Activated naive CD8-positive, alpha-beta T cell (primary cell): ENCODE measurements at regions not wholly inside any gene's neighbourhood (a gene's known extent, or its start where the extent isn't known, plus 50 kb on each side); places are given as distances from the start of the nearest gene placed in this dataset.

Experiments
- H3K27ac Mint-ChIP-seq: one replicate; pipeline ENCODE4 v1.8.0; 2021; ENCODE audit warnings: mixed read lengths
- H3K27me3 Mint-ChIP-seq: one replicate; pipeline ENCODE4 v1.8.0; 2021; ENCODE audit warnings: mixed read lengths
- H3K36me3 Mint-ChIP-seq: one replicate; pipeline ENCODE4 v1.8.0; 2021; ENCODE audit warnings: mixed read lengths
- H3K4me1 Mint-ChIP-seq: one replicate; pipeline ENCODE4 v1.8.0; 2021; ENCODE audit warnings: low read depth, mixed read lengths
- H3K4me3 Mint-ChIP-seq: one replicate; pipeline ENCODE4 v1.8.0; 2021; ENCODE audit warnings: mild to moderate bottlenecking, mixed read lengths
- H3K9me3 Mint-ChIP-seq: one replicate; pipeline ENCODE4 v1.8.0; 2021; ENCODE audit warnings: low read depth, mixed read lengths

DNA sequence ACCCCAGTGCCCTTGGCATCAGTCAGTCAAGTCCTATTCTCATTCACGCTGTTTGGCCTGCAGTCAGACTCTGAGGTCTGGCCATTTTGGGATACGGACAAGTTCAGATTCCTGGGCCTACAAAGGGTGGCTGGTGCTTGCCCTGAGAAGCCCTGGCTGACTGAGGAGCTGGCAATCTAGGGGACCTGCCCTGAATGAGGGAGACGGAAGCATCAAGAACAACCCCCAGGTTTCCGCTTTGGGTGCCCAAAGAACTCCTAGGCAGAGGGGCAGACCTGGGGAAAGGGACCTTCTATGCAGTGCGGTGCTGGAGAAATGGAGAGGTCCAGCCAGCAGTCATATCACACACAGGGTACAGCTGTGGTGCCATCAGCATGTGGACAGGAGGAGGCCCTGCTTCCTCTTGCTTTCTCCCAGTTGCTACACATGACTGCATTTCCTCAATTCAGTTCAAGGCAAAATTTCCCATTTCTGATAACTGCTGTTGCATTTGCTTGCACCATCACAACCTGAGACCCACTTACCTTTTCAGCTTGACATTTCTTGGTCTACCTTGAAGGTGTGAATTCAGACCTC is 70.9 kb upstream of the LGALSL start:
- Mint-ChIP-seq H3K4me3 (no peak overlapping the region), H3K36me3 (no peaks in the 10 kb centered on the region), H3K9me3 (no peaks in the 10 kb centered on the region), H3K27me3 (peaks cover 2% of the 10 kb centered on the region), H3K4me1 (no peaks in the 10 kb centered on the region), H3K27ac (no peak overlapping the region)

DNA sequence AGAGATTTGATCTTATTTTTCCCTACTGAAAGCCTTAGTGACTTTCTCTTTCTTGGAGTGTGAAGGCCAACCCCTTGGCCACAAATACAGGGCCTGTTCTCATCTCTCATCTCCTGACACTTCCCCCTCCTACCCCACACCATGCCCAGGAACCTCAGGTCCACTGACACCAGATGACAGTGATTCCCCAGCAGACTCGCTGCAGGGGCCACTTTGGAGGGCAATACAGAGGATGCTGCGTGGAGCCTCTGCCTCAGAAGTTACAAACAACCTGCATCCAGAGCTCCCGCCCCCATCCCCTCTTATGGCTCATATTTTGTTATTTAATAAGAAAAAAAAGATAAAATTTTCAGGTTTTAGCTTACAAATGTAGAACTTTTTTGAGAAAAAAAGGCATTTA is 70.1 kb upstream of the LGALSL start:
- no peak overlapping the region for H3K4me3 Mint-ChIP-seq
- H3K4me1 Mint-ChIP-seq, result no peaks in the 10 kb centered on the region
- no peaks in the 10 kb centered on the region for H3K36me3 Mint-ChIP-seq
- H3K27ac Mint-ChIP-seq, result no peak overlapping the region
- no peaks in the 10 kb centered on the region for H3K9me3 Mint-ChIP-seq
- H3K27me3 Mint-ChIP-seq, result peaks cover 4% of the 10 kb centered on the region

DNA sequence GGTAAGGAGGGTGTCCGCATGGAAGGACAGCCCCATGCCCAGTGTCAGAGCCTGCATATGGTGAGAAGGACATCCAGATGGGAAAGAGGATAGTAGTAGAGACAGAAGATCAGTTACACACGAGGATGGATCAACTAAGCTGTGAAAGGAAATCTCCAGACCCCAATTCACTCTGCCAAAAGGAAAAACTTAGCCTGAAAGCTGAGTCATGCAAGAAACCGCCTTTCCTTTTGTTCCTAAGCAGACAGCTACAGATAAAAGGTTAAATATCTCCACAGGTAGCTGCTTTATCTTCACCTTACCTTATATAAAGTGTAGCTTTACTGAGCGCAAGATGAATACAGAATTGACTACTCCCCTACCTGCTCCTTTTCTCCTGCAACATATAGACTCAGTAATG is 67.3 kb upstream of the LGALSL start:
- Mint-ChIP-seq H3K27ac (no peak overlapping the region), H3K4me1 (no peaks in the 10 kb centered on the region), H3K9me3 (peaks cover 6% of the 10 kb centered on the region), H3K27me3 (peaks cover 2% of the 10 kb centered on the region), H3K4me3 (no peak overlapping the region), H3K36me3 (peaks cover 9% of the 10 kb centered on the region)

DNA sequence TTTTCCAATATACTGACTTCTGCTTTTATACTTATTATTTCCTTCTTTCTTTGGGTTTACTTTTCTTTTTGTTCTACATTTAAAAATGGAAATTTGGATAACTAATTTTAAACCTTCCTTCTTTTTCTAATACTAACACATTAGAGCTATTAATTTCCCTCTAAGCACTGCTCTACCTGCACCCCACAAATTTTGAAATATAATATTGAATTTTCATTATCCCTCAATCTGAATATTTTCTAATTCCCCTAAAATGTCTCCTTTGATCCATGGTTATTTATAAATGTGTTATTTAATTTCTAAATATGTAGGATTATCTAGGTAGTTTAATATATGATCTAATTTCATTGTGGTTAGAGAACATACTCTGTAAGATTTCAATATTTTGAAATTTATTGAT is 63.4 kb upstream of the LGALSL start:
- Mint-ChIP-seq H3K9me3 (peaks cover 6% of the 10 kb centered on the region), H3K4me3 (no peak overlapping the region), H3K4me1 (no peaks in the 10 kb centered on the region), H3K27me3 (peaks cover 2% of the 10 kb centered on the region), H3K27ac (no peak overlapping the region), H3K36me3 (peaks cover 13% of the 10 kb centered on the region)

DNA sequence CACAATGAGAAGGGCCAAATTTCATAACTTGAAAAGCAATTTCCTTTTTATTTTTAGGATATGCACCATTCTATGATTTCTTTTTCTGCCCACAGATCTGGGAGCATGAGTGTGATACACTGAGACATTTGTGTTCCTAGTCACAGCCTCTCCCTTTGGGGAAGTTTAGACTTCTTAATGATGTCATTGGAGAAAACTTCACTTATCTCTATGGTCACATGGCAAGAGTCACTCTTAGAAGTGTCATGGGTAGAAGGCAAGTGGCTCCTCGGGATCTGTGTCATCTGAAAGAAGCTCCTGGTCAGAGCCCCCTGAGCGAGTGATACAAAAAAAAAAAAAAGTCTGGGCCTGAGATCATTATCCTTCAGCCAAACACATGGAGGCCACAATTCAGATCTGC is 62.5 kb upstream of the LGALSL start:
- Mint-ChIP-seq H3K4me3 (no peak overlapping the region), H3K36me3 (peaks cover 13% of the 10 kb centered on the region), H3K27ac (no peak overlapping the region), H3K9me3 (peaks cover 6% of the 10 kb centered on the region), H3K27me3 (peaks cover 2% of the 10 kb centered on the region), H3K4me1 (no peaks in the 10 kb centered on the region)

DNA sequence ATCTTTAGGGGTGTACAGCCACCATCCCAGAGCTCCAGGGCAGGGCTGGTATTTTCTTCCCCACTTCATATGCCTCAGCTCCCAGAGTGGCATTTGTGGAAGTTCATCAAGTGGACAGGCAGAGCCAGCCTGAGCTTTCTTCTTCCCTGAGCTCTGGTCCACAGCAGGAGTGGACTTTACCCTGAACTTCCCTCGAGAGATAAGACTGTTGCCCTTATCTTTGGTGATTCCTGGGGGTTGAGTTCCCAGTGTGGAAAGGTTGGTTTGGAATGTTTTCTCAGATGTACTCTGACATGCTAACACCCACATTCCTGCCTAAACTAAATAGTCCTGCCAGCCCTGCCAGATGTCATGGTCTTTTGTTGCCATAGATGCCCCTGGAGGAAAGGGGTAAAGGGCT is 62.0 kb upstream of the LGALSL start:
- Mint-ChIP-seq H3K4me1 (no peaks in the 10 kb centered on the region), H3K27ac (no peak overlapping the region), H3K36me3 (peaks cover 13% of the 10 kb centered on the region), H3K27me3 (peaks cover 2% of the 10 kb centered on the region), H3K4me3 (no peak overlapping the region), H3K9me3 (peaks cover 6% of the 10 kb centered on the region)

DNA sequence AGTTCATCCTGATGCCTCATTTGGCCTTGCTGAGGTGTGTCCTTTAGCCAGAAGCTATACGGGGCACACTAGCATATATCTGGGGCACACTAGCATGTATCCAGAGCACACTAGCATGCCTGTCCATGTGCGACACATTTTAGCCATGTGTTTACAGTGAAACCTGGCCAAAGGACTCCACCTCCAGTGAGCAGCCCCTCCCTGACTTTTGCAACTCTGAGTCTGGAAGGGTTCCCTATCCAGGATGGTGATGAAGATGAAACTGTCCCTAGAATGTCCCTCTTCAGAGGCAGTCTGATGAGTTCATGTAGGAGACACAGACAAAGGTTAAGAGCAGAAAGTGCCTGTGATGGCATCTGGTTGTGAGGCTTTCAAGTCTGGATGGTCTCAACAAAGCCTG is 61.4 kb upstream of the LGALSL start:
- H3K27me3 Mint-ChIP-seq, result peaks cover 2% of the 10 kb centered on the region
- peaks cover 6% of the 10 kb centered on the region for H3K9me3 Mint-ChIP-seq
- H3K36me3 Mint-ChIP-seq, result peaks cover 13% of the 10 kb centered on the region
- no peak overlapping the region for H3K27ac Mint-ChIP-seq
- H3K4me3 Mint-ChIP-seq, result no peak overlapping the region
- H3K4me1 Mint-ChIP-seq, result no peaks in the 10 kb centered on the region

DNA sequence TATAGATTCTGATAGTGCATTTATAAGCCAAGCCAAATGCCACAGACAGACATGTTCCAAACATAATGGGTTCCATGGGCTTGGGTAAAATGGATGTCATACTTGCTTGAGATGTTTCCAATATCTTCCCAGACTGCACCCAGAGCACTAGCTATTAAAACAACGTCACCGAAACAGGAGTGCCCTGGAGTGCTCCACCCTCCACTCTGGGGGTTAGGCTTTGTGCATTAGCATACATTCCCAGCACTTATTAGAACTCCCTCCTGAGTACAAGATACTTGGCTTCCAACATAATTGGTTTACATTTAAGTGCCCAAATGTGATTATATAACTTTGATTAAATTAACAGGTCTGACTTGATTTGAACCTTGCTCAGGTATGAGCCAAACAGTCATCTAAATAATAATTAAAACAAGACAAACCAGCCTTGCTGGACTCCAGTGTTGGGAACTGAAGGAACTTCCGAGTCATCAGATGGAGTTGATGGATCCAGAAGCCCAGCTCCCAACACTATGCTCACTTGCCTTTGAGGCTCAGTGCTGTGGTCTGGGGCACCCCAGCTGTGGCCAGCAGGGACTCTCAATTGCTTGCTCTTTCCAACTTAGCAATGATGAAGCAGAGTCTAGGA is 60.5 kb upstream of the LGALSL start:
- Mint-ChIP-seq H3K9me3 (peaks cover 6% of the 10 kb centered on the region), H3K27me3 (no peaks in the 10 kb centered on the region), H3K27ac (no peak overlapping the region), H3K4me3 (no peak overlapping the region), H3K4me1 (no peaks in the 10 kb centered on the region), H3K36me3 (peaks cover 13% of the 10 kb centered on the region)

DNA sequence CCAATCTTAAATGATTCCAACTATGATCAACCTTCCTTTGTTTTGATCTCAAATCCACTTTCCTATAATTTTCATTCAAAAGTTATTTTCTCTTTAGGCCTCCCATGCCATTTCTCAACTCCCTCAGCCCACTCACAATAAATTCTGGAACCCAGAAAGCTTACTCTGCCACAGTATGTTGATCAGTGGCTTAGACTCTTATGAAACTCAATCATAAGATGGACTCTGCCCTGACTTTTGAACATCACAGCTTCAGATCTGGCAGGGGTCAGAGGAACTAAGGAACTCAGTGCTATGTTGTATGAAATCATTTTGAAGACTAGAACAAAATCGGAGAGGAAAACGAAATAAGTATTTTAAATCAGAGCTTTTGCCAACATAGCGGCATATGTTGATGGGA is 59.8 kb upstream of the LGALSL start:
- Mint-ChIP-seq H3K27me3 (no peaks in the 10 kb centered on the region), H3K27ac (no peak overlapping the region), H3K9me3 (peaks cover 6% of the 10 kb centered on the region), H3K36me3 (peaks cover 13% of the 10 kb centered on the region), H3K4me3 (no peak overlapping the region), H3K4me1 (no peaks in the 10 kb centered on the region)

DNA sequence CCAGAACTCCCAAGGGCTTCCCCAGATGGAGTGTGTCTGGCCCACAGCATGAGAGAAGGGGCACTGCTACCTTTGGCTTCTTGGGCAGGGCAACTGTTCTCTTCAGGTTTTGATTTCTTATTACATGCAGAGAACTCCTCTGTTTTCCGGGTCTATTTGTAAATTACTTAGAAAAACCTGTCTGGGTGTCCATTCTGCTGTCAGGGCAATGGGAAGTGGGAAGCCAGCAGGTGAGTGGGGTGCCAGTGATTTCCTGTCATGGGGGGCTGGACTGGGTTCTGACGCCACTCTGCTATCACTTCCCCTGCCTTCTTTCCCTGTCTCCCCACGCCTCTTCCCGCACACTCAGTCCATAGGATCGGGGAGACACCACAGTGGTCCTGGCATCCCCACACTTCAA is 58.0 kb upstream of the LGALSL start:
- H3K27ac Mint-ChIP-seq, result no peak overlapping the region
- H3K36me3 Mint-ChIP-seq, result peaks cover 7% of the 10 kb centered on the region

DNA sequence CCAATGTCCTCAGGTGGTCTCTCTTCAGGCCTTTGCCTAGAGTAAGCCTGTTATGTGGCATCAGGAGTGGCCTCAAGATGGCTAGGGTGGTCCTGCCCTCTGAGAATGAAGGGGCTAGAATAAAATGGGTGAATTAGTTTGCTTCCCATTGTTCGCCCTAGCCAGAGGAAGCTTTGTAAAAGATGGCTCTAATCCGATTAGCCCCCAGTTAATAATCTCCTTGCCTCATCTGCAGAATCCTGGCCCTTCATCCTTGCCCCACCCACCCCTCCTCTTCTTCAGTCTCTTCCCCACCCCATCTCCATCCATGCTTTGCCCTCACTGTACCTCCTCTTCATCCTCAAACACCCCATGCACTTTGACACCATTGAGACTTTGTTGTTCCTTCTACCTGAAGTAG is 57.4 kb upstream of the LGALSL start:
- Mint-ChIP-seq H3K27ac (no peak overlapping the region), H3K36me3 (peaks cover 4% of the 10 kb centered on the region), H3K4me1 (no peaks in the 10 kb centered on the region), H3K9me3 (no peaks in the 10 kb centered on the region), H3K4me3 (no peak overlapping the region), H3K27me3 (no peaks in the 10 kb centered on the region)

More for the DNA sequence above, 58.0 kb upstream of the LGALSL start:
- Mint-ChIP-seq H3K27me3 (no peaks in the 10 kb centered on the region), H3K9me3 (no peaks in the 10 kb centered on the region), H3K4me1 (no peaks in the 10 kb centered on the region), H3K4me3 (no peak overlapping the region)

DNA sequence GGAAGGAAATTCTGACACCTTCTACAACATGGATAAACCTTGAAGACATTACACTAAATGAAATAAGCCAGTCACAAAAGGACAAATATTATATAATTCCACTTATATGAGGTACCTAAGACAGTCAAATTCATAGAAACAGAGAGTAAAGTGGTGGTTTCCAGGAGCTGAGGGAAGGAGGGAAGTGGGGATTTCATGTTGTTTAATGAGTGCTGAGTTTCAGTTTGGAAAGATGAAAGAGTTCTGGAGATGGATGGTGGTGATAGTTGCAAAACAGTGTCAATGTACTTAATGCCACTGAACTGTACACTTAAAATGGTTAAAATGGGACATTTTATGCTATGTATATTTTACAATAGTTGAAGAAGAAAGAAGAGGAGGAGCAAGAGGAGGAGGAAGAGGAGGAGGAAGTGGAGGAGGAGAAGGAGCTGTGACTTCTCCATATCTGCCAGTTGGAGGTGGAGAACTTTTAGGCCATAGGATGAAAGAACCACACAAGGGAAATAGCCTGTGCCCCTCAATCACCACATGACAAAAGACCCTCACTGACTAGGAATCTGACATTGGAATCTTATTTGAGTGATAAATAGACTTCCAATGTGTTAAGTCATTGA is 55.3 kb upstream of the LGALSL start:
- no peak overlapping the region for H3K4me3 Mint-ChIP-seq
- H3K27me3 Mint-ChIP-seq, result no peaks in the 10 kb centered on the region
- no peaks in the 10 kb centered on the region for H3K36me3 Mint-ChIP-seq
- H3K27ac Mint-ChIP-seq, result no peak overlapping the region
- H3K4me1 Mint-ChIP-seq, result no peaks in the 10 kb centered on the region
- no peaks in the 10 kb centered on the region for H3K9me3 Mint-ChIP-seq

DNA sequence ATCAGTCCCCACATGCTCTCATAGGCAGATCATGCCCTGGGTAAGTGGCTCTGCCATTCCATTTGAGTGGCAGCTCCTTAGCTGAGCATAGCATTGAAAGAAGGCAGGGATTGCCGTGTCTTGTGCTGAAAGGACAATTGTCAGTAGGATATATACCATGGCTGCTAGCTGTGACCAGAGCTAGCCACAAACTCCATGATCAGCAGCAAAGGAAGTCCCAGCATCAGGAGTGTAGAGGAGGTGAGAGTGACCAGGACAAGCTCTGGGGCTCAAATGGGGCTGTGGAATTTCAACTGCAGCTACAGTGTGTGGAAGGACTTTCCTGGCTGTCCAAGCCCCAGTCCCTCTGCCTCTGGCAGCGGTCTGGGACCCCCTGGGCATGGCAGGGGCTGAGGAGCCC is 54.4 kb upstream of the LGALSL start:
- no peaks in the 10 kb centered on the region for H3K9me3 Mint-ChIP-seq
- no peak overlapping the region for H3K27ac Mint-ChIP-seq
- H3K4me1 Mint-ChIP-seq, result no peaks in the 10 kb centered on the region
- H3K36me3 Mint-ChIP-seq, result no peaks in the 10 kb centered on the region
- H3K4me3 Mint-ChIP-seq, result no peak overlapping the region
- no peaks in the 10 kb centered on the region for H3K27me3 Mint-ChIP-seq

DNA sequence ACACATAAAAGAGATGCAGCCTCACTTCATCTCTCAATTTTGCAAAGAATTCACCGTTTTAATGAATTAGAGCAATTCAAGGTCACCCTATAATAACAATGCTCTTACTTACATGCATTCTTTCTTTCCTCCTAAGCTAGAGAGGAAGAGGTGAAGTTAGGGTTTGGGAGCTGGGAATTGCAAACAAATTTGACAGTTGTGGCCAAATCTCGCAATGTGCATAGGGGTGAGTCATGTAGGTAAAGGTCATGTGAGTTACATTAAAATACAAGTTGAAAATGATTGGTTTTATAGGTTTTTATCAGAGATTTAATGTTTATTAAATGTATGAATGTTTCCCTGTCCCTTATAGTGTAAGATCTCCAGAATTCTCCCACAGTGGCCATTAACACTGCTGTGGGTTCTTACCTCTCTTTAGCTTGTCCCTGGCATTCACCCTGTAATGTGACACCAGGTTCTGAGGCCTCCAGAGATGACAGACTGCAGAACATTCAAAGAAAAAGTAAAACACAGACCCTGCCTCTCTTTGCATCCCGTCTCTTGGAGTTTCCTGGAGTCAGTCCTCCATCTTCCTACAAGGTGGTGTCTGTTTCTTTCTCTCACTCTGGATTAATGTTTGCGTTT is 53.7 kb upstream of the LGALSL start:
- no peaks in the 10 kb centered on the region for H3K9me3 Mint-ChIP-seq
- H3K27me3 Mint-ChIP-seq, result no peaks in the 10 kb centered on the region
- H3K36me3 Mint-ChIP-seq, result no peaks in the 10 kb centered on the region
- no peaks in the 10 kb centered on the region for H3K4me1 Mint-ChIP-seq
- no peak overlapping the region for H3K27ac Mint-ChIP-seq
- H3K4me3 Mint-ChIP-seq, result no peak overlapping the region

DNA sequence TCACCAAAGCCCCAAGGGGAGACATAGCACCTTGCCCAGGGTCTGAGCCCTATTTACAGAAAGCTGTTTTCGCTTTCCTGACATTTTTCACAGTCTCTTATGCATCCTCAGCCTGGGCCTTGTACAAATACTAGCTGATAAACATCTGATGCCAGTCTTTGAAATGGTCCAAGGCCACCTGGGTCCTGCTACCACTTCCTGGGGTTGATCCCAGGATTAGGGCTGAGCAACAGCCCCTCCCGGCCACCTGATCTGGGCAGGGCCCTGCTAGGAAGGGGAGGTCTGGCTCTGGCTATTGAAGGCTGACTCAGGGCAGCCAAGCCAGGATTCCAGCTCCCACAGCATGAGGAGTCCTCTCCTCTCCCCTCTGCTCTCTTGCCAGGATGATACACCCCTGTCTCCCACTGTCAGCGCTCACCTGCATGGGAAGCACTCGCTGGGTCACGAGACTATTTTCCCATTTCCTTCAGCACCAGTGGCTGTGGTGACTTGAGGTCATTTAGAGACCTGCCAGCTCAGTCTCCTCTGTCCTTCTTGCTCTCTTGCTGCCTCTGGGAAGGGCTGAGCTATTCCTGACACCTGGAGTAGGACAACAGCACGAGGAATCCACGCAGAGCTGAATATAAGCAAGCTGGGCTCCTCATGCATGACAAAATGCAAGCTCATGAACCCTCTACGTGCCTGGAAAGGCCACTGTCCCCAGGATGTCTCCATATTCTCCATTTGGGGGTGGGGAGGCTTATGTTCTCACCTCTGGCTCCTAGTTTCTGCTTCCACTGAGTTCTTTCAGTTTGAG is 53.0 kb upstream of the LGALSL start:
- Mint-ChIP-seq H3K27me3 (no peaks in the 10 kb centered on the region), H3K9me3 (no peaks in the 10 kb centered on the region), H3K4me1 (no peaks in the 10 kb centered on the region), H3K4me3 (no peak overlapping the region), H3K27ac (no peak overlapping the region), H3K36me3 (no peaks in the 10 kb centered on the region)
